ENCODE measurements at regions not wholly inside any gene's neighbourhood (a gene's known extent, or its start where the extent isn't known, plus 50 kb on each side); places are given as distances from the start of the nearest gene placed in this dataset.
"Not testable (repeated sequence)": the region's sequence is repeated elsewhere in the genome, so short reads cannot be mapped to it uniquely, and the experiment has no call there.

- DNase-seq (ENCODE audit: low spot score): peak; percentile 17
Observed at GRCh38 chrX:94850811-94851210, 1176.8 kb downstream of the FAM133A start.

- no peak for DNase-seq (ENCODE audit: low spot score)
Observed at GRCh38 chrX:94854251-94854650, 1180.2 kb downstream of the FAM133A start.

DNA sequence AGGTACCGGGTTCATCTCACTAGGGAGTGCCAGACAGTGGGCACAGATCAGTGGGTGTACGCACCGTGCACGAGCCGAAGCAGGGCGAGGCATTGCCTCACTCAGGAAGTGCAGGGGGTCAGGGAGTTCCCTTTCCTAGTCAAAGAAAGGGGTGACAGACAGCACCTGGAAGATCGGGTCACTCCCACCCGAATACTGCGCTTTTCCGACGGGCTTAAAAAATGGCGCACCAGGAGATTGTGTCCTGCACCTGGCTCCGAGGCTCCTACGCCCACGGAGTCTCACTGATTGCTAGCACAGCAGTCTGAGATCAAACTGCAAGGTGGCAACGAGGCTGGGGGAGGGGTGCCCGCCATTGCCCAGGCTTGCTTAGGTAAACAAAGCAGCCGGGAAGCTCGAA is 1188.5 kb downstream of the FAM133A start:
- DNase-seq (ENCODE audit: low spot score): not testable (repeated sequence)

- no peak for DNase-seq (ENCODE audit: low spot score)
Observed at GRCh38 chrX:94871640-94872039, 1197.6 kb downstream of the FAM133A start.

GRCh38 chrX:94901849-94902248 is 1227.8 kb downstream of the FAM133A start:
- DNase-seq (ENCODE audit: low spot score): no peak

DNA sequence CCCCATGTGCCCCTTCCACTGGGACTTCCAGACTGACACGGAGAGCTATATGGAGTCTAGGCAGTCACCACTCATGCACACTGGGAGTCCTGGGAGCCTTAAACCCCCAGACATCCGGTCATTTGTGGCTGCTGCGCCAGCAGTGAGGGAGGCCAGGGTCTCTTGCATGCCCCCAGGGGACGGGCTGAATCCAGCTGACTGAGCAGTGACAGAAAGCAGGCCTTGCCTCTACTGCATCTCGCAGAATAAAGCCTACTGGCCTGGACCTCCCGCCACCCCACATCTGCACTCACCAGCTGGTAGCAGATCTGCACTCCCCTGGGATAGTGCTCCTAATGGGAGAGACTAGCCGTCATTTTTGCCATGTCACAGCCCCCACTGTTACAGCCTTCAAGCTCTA is 1234.2 kb downstream of the FAM133A start:
- DNase-seq (ENCODE audit: low spot score): no peak

- DNase-seq (ENCODE audit: low spot score): no peak
Observed at GRCh38 chrX:94908648-94909047, 1234.6 kb downstream of the FAM133A start.

GRCh38 chrX:94914235-94914634 is 1240.2 kb downstream of the FAM133A start:
- no peak for DNase-seq (ENCODE audit: low spot score)

DNA sequence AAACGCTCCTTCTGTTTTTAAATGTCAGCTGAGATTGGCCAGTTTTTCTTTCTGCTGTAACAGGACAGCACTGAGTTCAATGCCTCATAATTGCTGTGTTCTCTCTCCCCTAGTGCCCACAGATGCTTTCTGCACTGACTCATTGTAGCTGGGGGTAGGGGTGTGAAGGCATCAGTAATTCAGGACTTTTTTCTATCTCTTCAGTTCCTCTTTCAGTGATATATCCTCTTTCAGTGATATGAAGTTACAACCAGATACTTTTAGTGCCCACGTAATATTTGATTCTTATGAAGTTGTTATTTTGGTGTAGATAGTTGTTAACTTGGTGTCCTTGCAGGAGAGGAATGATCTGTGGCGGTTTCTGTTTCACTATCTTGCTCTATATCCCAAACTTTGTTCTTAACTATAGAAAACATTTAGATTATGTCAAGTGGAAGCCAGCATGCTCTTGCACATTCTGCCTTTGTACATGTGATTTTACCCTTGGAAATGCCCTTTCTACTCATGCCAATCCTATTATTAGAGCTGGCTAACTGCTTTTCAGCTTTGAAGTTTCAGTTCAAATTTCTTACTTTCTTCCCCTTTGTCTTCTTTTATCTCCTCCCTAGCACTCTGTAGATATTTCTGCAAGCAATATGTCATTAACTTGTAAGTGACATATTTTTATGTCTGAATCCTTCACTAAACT is 1258.4 kb downstream of the FAM133A start:
- no peak for DNase-seq (ENCODE audit: low spot score)

DNA sequence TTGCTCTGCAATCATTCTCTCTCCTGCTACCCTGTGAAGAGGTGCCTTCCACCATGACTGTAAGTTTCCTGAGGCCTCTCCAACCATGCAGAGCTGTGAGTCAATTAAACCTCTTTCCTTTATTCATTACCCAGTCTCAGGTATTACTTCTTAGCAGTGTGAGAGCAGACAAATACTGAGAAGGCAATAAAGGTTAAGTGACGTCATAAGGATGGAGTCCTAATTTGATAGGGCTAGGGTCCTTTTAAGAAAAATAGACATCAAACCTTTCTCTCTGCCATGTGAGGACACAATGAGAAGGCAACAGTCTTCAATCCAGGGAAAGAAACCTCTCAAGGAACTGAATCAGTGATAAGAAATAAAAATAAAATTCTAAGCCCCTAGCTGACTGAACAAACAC is 1262.7 kb downstream of the FAM133A start:
- no peak for DNase-seq (ENCODE audit: low spot score)

- DNase-seq (ENCODE audit: low spot score): no peak
Observed at GRCh38 chrX:94937491-94937890, 1263.5 kb downstream of the FAM133A start.

DNA sequence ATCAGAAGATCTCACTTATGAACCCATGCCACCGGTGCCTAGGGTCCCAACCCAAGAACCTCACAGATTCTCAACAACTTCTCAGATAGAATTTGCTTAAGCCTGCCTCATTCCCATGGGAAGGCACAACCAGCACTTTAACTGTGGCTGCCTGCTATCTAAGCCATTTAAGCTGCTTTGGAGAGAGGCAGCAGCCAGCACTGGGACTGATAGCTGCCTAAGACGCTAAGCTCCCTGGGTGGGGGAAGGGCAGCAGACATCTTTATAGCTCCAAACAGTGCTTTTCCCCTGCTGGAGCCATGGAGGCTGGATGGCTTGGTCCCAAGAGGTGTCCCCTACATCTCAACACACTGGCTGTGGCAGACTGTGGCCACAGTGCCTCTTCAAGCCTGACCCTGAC is 1268.6 kb downstream of the FAM133A start:
- no peak for DNase-seq (ENCODE audit: low spot score)

DNA sequence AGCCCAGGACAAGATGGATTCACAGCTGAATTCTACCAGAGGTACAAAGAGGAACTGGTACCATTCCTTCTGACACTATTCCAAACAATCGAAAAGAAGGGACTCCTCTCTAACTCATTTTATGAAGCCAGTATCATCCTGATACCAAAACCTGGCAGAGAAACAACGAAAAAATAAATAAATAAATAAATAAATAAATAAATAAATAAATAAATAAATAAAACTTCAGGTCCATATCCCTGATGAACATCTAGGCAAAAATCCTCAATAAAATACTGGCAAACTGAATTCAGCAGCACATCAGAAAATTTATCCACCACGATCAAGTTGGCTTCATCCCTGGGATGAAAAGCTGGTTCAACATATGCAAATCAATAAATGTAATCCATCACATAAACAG is 1272.1 kb downstream of the FAM133A start:
- not testable (repeated sequence) for DNase-seq (ENCODE audit: low spot score)

GRCh38 chrX:94961730-94962129 is 1287.7 kb downstream of the FAM133A start:
- no peak for DNase-seq (ENCODE audit: low spot score)

GRCh38 chrX:94977562-94977961 is 1303.6 kb downstream of the FAM133A start:
- DNase-seq (ENCODE audit: low spot score): no peak

DNA sequence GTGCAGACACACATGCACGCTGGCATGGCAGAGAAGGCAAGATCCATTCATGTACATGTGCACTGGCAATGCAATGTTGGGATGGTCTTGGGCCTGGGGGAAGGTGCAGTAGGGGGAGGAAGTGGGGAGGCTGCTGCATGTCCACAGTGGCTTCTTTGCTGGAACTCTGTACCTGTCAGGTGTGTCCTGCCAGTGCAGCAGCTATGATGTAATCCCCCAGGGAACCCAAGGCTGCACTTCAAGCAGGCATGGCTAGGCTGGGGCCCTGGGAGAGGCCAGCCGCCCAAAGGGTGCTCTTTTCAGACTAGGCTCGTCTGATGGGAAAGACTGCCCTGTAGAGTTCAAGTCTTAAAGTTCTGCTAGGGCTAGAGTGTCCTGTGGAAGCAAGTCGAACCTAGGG is 1304.0 kb downstream of the FAM133A start:
- no peak for DNase-seq (ENCODE audit: low spot score)
